GM19025 (cell line): ENCODE measurements at regions not wholly inside any gene's neighbourhood (a gene's known extent, or its start where the extent isn't known, plus 50 kb on each side); places are given as distances from the start of the nearest gene placed in this dataset.

Experiments
- ATAC-seq: cut with Tn5 transposase; IDR thresholded peaks from one replicate; pipeline ENCODE4 v1.9.1; 2021; ENCODE audit warnings: mild to moderate bottlenecking, low read depth, moderate library complexity; ENCODE audit not compliant: unreplicated experiment

GRCh38 chr9:108386032-108386431 is 469.8 kb downstream of the ACTL7B start:
- ATAC-seq = no peak

DNA sequence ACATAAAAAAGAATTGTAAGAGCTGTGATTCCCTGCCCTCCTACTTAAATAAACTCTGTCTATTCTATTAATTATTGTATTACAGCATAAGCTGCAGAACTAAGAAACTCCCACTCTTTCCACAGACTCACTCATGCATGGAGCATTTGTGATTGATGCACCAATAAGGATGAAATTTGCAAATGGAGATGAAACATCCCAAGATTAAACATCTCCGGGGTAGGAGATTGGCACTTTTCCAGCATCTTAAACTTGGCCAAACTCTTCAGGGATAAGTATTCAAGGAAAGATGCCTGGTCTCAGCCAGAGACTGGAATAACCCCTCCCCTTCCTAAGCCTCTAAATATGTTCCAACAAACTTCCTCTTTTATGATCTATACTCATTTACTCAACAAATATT is 472.0 kb downstream of the ACTL7B start:
- ATAC-seq = no peak

DNA sequence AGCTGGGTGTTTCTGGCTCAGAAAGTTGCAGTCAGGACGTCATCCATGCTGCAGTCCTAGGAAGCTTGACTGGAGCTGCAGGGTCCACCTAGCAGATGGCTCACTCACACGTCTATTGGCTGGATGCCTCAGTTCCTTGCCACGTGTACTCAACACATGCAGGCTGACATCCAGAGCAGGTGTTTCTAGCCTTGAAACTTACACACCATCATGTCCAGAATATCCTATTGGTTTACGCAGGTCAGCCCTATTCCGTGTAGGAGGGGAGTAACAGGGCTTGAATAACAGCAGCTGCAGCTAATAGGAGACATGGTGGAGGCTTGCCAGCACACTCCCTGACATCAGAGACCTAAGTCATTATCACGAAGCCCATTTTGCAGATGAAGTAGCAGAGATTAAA is 473.5 kb downstream of the ACTL7B start:
- ATAC-seq = no peak

GRCh38 chr9:108377881-108378280 is 477.9 kb downstream of the ACTL7B start:
- ATAC-seq = no peak

DNA sequence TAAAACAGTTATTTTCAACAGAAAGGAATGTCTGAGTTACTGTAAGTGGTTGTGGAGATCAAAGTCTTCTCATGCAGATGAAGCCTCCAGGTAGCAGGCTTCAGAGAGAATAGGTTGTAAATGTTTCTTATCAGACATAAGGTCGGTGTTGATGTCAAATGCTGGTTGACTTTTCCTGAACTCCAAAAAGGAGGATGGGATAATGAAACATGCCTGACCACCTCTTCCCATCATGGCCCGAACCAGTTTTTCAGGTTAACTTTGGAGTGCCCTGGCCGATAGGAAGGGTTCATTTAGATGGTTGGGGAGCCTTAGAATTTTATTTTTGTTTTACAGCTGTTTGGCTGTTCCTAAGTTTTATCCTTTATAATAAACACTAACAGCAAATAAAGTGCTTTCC is 478.4 kb downstream of the ACTL7B start:
- no peak for ATAC-seq

DNA sequence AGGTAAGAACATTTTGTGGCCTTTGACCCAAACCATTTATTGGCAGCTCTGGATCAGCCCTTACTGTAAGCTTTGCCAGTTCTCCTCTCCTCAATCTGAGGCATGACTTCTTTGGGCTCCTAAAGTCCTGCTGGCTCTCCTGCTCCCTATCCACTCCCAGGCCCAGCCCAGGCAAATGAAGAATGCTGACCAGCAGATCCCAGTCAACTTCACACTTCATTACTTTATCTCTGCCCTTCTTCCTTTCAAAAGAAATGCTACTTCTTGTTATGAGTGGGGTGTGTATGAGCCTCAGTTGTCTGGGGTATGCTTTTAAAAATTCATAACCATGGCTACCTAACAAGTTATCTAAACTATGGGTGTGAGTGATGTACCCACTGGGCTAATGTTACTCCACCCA is 479.6 kb downstream of the ACTL7B start:
- ATAC-seq = no peak

DNA sequence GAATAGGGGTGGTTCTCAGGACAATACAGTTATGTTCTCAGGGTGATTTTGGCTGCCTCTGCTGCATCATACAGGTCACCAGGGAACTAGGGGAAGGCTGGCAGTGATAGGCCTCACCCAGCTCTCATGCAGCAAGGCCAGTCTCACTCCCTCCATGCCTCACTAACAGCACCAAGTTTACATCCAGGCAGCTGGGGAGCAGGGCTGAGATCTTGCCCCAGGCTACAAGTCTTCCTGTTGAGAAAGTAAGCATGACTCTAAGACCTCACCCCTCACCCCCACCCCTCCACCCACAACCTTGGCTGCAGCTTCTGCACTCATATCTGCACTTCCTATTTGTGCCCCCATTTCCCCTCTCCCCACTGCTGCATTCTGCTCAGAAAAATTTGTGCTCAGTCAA is 481.2 kb downstream of the ACTL7B start:
- ATAC-seq = no peak

- no peak for ATAC-seq
Measured at GRCh38 chr9:108367188-108367587, 488.6 kb downstream of the ACTL7B start.

GRCh38 chr9:108363311-108363710 is 492.5 kb downstream of the ACTL7B start:
- no peak for ATAC-seq

DNA sequence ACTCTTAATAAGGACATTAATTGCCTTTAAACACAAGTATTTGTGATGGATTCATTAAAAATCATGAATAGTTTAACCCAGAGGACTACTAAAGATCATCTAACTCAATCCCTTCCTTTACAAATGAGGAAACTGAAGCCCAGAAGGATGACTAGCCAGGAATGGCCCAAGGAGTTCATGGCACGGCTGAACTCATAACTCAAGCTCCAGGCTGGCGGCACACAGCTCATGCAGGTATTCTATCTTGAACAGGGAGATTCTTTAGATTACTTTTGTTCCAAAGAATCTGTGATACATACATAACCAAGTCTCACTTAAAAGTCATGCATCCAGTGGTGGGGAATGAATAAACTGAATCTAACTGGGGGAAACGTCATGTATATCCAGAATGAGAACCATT is 495.5 kb downstream of the ACTL7B start:
- no peak for ATAC-seq

DNA sequence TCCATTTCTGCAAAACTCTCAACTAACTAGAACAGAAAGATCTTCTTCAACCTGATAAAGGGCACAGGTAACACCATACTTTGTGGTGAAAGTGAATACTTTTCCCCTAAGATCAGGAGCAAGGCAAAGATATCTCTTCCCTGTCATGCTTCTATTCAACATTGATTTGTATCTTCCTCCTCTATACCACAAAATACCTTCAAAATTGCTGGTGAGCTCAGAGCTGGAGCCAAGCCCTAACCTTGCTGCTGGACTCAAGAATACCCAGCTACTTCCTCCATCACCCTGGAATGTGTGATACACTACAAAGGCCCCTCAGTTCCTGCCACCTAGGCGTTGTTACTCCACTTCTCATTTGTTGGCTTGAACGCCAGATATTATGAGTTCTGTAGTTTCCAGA is 499.0 kb downstream of the ACTL7B start:
- ATAC-seq = no peak

GRCh38 chr9:108351571-108351970 is 504.2 kb downstream of the ACTL7B start:
- no peak for ATAC-seq

DNA sequence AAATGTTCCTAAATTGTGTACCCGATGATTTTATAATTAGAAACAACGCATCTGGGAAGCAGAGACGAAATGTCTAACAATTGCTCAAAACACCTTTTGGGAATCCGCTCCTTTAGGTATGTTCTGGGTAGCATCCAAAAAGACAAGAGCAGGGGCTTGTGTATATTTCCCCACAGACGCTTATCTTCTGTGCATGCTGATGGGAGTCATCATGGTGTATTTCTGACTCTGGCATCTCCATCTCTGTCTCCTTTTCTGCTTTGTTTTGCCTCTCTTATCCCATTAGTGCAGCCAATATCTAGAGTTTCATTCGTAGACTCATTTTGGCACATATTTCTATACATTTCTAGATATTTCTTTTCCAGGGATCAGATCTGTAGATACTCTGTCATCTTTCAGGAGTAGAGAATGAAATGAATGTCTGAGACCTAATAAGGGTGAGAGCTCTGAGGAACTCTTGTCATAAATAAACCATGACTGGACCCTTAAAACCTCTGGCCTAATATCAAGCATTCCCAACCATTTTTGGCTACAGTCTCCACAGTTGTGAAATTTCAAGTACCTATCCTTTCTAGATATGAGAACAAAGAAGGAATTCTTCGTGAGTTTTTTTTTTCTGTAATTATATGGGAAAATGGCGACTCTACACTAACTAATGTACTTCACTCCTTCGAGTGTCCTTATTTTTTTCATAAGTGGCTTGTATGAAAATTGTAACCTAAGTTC is 508.2 kb downstream of the ACTL7B start:
- ATAC-seq = no peak

DNA sequence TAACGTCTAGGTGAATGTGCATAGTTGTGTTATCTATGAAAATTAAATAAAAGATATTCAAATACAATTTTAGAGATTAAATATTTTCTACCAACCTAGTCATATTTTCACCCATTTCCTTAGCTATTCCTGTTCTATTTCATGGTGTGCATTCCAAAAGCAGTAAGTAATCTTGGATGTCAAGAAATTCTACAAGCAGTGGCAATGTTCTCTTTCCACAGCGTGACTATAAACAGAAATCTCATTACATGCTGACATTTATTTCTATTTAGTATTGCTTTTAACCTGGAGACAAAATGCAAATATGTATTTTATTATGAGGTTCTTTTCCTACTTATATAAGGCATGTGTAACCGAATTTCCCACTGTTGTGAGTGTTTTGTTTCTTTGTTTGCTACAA is 510.0 kb downstream of the ACTL7B start:
- ATAC-seq = no peak

DNA sequence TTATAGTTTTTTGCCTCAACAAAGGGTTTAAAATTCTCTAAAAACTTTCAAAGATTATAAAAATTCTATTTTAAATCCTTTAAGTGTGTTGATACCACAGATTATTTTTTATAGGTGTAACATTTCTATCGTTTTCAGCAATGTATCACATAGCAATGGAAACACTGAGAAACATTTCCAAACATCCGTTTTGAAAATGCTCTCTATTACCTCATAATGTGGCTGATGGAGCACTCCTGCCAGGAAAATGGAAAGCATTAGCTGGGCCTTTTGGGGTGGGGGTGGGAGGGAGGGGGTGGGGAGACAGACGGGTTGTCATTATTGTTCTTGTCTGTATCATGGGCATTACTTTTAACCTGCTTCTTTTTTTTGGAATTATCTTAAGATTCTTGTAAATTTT is 516.5 kb downstream of the ACTL7B start:
- no peak for ATAC-seq

DNA sequence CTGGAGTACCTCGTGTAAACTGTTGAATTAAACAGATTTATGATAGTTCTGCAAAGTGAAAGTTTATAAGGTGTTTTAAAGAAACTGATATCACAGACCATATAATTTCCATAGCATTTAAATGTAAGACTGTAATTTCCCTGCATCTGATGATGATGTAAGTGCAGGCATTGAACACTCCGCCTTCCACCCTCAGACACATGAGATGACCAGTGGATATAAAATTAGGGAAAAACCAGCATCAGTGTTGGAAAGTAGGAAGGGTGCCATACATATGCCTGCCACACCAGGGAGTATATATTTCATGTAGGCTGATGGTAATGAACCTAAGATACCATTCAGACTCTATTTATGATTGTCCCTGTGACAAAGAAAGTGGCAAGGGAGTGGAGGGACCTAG is 519.2 kb downstream of the ACTL7B start:
- no peak for ATAC-seq

DNA sequence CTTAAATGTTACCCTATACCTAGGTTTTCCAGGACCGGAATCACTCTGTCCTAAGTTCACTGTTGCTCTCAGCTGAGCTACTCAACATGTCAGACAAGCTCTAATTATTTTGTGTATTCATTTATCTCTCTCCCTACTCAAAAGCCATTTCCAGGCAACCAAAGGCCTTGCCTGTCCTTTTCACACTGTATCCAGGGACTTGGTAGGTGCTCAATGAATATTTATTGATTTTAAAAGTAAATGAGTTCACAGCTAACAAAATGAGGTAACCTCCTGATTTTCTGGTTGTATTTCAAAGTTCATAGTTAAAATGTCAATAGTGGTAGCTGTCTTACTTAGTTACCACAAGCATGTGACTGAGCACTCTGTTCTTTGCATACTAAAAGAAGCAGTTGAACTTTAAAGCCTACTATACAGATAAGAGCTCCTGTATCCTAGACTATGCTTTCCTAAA is 522.2 kb downstream of the ACTL7B start:
- ATAC-seq = no peak

DNA sequence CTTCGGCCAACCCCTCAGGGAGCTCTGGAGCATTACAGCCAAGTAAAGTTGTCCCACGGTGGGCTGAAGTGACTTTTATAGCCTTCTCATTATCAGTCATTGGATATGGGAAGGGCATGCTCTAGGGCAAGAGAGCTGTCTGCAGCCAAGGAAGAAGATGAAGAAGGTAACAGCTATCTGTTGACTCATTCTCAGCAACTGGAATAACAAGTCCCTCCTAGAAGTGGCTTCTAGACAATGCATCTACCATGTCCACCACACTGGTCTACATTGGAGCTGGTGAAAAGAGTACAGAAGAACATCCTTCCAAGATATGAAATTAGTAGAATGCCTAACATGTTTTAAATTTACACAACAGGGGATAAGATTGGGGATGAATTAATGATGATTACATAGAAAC is 524.2 kb downstream of the ACTL7B start:
- no peak for ATAC-seq

GRCh38 chr9:108325406-108325805 is 530.4 kb downstream of the ACTL7B start:
- ATAC-seq = no peak

DNA sequence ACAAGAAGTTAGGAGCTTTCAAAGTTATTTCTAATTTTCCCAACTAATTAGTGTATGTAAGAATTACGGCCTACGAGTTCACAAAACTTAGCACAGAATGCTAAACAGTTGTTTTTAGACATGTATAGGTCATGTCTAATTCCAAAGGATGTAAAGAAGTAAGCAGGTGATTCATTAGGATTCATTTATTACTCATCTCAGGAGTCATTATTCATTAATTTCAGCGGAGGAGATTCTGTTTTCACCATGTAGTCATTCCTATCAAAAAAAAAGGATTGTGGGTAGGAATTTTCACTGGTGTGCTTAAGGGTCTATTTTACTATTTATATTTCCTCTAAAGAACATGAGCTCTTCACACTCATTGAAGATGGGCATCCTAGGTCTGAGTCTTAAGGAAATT is 532.2 kb downstream of the ACTL7B start:
- ATAC-seq = no peak

DNA sequence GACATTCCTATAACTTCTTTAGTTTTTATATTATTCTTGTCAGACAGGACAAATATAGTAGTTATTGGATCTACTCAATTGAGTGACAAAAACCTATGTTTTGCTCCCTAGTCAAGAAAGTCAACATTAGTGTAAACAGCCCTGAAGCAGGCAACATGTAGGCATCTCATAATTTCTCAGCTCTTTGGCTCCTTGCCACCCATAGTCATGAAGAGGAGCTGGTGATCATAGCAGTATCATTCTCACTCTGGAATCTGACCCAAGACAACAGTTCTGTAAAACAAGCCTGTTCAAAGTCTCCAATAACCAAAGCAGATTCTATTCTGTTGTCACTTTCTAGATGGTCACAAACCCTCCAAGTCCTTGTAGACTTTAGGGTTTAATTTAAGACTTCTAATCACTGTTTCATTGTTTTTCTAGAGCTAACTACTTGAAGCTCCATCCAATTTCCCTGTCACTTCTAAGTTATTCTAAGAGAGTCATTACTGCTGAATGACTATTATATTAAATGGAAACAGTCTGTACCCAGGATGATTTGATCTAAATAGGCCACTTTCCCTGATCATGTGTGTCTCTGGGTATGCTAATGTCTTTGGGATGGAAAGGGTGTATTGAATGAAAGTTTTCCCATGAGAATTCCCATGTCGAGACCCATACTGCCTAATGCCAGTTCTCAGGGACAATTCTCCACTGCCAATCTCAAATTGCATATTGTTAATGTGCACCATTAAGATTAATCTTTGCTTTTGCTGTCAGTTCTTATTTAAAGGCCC is 533.3 kb downstream of the ACTL7B start:
- ATAC-seq = no peak

DNA sequence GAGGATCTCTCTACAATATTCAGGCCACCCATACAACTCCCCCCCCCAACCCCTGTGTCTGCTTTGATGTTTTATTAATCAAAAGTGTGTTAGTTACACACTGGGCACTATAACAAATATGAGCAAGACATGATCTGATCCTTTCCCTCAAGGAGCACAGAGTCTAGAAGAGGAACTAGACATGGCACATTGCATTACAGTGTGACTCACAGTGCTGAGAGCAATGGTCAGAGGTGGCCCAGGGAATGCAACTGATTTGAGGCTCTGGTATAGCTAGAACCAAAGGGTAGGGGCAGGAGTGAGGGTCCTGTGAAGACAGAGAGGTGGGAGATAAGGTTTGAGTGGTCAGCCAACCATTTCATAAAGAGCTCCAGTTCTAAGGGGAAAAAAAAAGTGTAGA is 539.2 kb downstream of the ACTL7B start:
- no peak for ATAC-seq
